HFFc6 (cell line): ENCODE measurements at regions not wholly inside any gene's neighbourhood (a gene's known extent, or its start where the extent isn't known, plus 50 kb on each side); places are given as distances from the start of the nearest gene placed in this dataset.

ENCODE experiments used
- DNase-seq: peaks from one replicate; pipeline ENCODE4 v3.0.0-alpha.2; 2018
- H3K27ac Mint-ChIP-seq: 2 replicates; pipeline ENCODE4 v1.8.0; 2020; ENCODE audit warnings: mild to moderate bottlenecking, mixed read lengths
- H3K27me3 Mint-ChIP-seq: 2 replicates; pipeline ENCODE4 v1.8.0; 2021; ENCODE audit warnings: mild to moderate bottlenecking, moderate library complexity, mixed read lengths; ENCODE audit not compliant: insufficient read depth
- H3K36me3 Mint-ChIP-seq: 2 replicates; pipeline ENCODE4 v1.8.0; 2021; ENCODE audit warnings: low read depth, mixed read lengths
- H3K4me1 Mint-ChIP-seq: 2 replicates; pipeline ENCODE4 v1.8.0; 2020; ENCODE audit warnings: low read depth, mixed read lengths
- H3K4me3 Mint-ChIP-seq: 2 replicates; pipeline ENCODE4 v1.8.0; 2020; ENCODE audit warnings: mild to moderate bottlenecking, moderate library complexity, mixed read lengths
- H3K9me3 Mint-ChIP-seq: 2 replicates; pipeline ENCODE4 v1.8.0; 2020; ENCODE audit warnings: mild to moderate bottlenecking, mixed read lengths
- CTCF ChIP-seq: fragments of 200-600 bp; sonication (generic); IDR thresholded peaks from 2 replicates; pipeline ENCODE4 v1.5.0; 2021; ENCODE audit warnings: antibody characterized with exemption, mild to moderate bottlenecking

GRCh38 chrX:69229436-69229835 lies 64.2 kb upstream of the PJA1 start:
- Mint-ChIP-seq H3K36me3 (0 out of 2 replicates have a peak, but pooled peaks cover 6% of the 10 kb centered on the region), H3K9me3 (peaks cover 8% of the 10 kb centered on the region), H3K27me3 (peaks cover 2% of the 10 kb centered on the region; the same call in 1 of the 2 replicates), H3K4me1 (peaks cover 20% of the 10 kb centered on the region), H3K27ac (no peak overlapping the region), H3K4me3 (no peak overlapping the region)
- TF ChIP-seq CTCF, result no peak
- DNase-seq, result peak; percentile 82

- H3K36me3 Mint-ChIP-seq, result 0 out of 2 replicates have a peak, but pooled peaks cover 6% of the 10 kb centered on the region
- peaks cover 8% of the 10 kb centered on the region for H3K9me3 Mint-ChIP-seq
- no peak overlapping the region for H3K27ac Mint-ChIP-seq
- H3K27me3 Mint-ChIP-seq, result peaks cover 2% of the 10 kb centered on the region; the same call in 1 of the 2 replicates
- TF ChIP-seq CTCF, result no peak
- peaks cover 20% of the 10 kb centered on the region for H3K4me1 Mint-ChIP-seq
- no peak for DNase-seq
- H3K4me3 Mint-ChIP-seq, result no peak overlapping the region
Measured at GRCh38 chrX:69228732-69229131, 63.5 kb upstream of the PJA1 start.

DNA sequence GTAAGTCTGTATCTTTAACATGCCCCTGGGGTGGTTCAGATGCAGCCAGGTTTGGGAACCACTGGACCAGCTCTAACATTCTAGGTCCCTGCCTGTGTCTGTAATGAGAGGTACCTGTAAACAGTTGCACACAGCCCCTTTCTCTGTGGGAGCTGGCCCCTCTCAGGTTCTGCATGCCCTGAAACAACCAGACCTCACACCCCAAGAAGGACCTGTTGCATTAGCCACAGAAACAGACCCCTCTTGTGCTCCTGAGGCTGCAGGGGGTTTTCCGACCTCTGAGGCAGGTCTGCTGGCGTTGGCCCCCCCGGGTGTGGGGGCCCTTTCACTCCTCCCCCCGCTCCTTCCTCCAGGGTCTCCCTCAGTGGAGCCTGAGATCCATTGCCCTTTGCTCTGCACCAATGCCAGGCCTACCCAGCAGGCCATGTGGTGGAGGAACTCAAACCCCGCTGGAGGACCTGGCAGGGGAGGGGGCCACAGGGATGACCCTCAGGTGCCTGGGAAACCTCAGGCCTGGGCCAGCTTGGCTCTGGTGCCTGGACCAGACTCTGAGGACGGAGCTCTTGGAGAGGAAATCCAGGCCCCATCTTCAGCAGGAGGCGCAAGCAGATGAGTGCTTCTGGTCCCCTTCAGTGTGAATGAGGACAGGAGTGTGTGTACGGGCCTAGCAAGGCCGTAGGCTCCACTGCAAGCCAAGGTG lies 61.4 kb upstream of the PJA1 start:
- H3K9me3 Mint-ChIP-seq, result no peaks in the 10 kb centered on the region
- H3K27ac Mint-ChIP-seq, result no peak overlapping the region
- TF ChIP-seq CTCF, result no peak
- H3K4me3 Mint-ChIP-seq, result no peak overlapping the region
- peaks cover 20% of the 10 kb centered on the region for H3K4me1 Mint-ChIP-seq
- no peak for DNase-seq
- peaks cover 7% of the 10 kb centered on the region for H3K27me3 Mint-ChIP-seq
- H3K36me3 Mint-ChIP-seq, result no peaks in the 10 kb centered on the region

DNA sequence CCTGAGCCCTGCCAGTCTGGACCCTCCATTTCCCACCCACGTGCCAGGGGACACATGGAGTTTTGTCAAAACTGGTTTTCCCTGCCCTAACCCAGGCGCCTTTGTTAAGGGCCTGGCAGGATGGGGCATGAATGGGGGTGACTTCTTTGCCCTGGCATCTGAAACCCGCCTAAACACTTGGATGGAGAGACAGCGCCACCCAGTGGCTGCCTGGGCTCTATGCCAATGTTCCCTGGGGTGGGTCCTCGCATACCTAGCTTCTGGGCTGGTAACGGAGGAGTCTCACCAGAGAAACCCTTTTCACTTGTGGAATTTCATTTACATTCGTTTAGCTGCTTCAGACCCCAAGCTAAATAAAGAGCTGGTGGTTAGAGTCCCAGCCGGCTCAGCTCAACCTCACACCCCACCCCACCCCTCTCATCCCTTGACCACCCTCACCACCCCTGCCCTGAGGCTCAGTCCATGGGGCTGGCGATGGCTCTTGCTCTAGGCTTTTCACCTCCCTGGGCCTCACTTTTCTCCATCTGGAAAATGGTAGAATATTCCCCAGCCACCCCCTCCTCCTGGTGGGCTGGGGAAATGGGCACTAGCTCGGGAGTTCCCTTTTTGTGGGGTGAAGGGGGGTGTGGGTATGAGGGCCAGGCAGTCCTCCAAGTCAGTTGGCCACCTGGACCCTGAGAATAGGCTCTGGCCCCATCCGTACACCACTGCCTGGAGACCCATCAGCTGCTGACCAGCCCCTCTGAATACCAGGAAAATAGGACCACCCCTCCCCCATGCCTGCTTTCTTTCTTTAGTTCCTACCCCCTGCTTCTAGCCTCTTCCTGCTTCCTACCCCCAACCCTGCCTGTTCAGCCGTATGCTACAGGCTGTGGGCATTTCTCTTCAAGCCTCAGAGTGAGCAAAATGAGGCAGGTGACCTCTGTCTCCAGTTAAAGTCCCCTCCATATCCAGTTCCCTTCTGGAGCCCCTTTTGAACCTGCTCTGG lies 57.1 kb upstream of the PJA1 start:
- Mint-ChIP-seq H3K9me3 (no peaks in the 10 kb centered on the region), H3K27ac (no peak overlapping the region), H3K4me3 (no peak overlapping the region), H3K27me3 (peaks cover 6% of the 10 kb centered on the region), H3K36me3 (no peaks in the 10 kb centered on the region), H3K4me1 (no peaks in the 10 kb centered on the region; the same call in 1 of the 2 replicates)
- TF ChIP-seq CTCF, result peak; percentile 88
- peak; percentile 25 for DNase-seq

DNA sequence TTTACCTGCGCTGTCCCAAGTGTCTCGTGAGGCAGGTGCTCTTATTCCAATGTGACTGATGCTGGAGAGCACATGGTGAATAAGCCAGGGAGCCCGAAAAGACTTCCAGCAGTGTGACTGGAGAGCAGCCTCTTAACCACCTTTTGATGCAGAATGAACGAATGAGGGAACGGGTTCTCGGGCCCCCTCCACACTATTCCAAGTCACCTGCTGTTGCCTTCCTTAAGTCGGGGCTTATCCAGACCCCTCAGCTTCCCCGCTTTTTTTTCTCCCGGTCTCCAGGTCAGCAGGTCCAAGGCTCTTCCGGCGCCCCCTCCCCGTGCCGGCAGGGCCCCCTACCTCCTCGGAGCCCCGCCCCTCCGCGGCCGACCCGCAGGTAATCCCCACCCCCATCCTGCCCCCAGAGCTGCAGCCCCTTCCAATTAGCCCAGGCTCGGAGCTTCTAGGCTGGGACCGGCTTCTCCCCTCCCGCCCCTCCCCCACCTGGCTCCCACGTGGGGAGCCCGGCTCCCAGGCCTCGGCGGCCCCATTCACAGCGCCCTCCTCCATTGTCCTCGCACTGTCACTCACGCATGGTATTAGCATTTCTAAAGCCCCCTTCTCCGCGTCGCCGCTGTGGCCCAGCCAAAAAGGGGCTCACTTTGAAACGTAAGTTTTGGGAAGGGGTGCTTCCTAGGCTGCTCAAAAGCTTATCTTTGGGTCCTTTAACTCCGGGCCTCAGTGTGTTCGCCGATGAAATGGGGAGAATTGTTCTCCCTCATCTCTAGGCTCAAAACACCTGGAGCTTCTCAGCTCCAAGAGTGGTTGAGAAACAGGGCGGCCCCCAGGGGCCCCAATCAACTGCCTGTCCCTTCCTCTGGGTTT lies 56.2 kb upstream of the PJA1 start:
- Mint-ChIP-seq H3K27ac (no peak overlapping the region), H3K4me1 (no peaks in the 10 kb centered on the region), H3K36me3 (no peaks in the 10 kb centered on the region), H3K27me3 (peaks cover 6% of the 10 kb centered on the region), H3K9me3 (no peaks in the 10 kb centered on the region), H3K4me3 (no peak overlapping the region)
- DNase-seq, result no peak
- TF ChIP-seq CTCF, result no peak
